Ascending aorta (tissue), 2 donors: ENCODE measurements at regions not wholly inside any gene's neighbourhood (a gene's known extent, or its start where the extent isn't known, plus 50 kb on each side); places are given as distances from the start of the nearest gene placed in this dataset.
"Not testable (repeated sequence)": the region's sequence is repeated elsewhere in the genome, so short reads cannot be mapped to it uniquely, and the experiment has no call there.

Source experiments
- DNase-seq, 2 donors: peaks; one replicate each; pipeline ENCODE4 v3.0.0-alpha.2; 2019; ENCODE audit warnings: low spot score in 2 of 2
- H3K27ac ChIP-seq, 2 donors: fragments of 200-600 bp; sonication (generic); one replicate each; pipeline ENCODE4 v1.5.1; 2016 to 2017; ENCODE audit warnings: mild to moderate bottlenecking in 1 of 2
- H3K27me3 ChIP-seq: fragments of 200-600 bp; sonication (generic); one replicate; pipeline ENCODE4 v1.5.1; 2017
- H3K36me3 ChIP-seq, 2 donors: fragments of 200-600 bp; sonication (generic); one replicate each; pipeline ENCODE4 v1.5.1; 2016
- H3K4me1 ChIP-seq, 2 donors: fragments of 200-600 bp; sonication (generic); one replicate each; pipeline ENCODE4 v1.5.1; 2016 to 2017; ENCODE audit warnings: mild to moderate bottlenecking in 1 of 2
- H3K4me3 ChIP-seq, 2 donors: fragments of 200-600 bp; sonication (generic); one replicate each; pipeline ENCODE4 v1.5.1; 2016 to 2017; ENCODE audit warnings: mild to moderate bottlenecking in 1 of 2
- H3K9me3 ChIP-seq, 2 donors: fragments of 200-600 bp; sonication (generic); one replicate each; pipeline ENCODE4 v1.5.1; 2016
- CTCF ChIP-seq, 3 experiments: fragments of 200-600 bp in 2 of 3; fragments of 450-650 bp in 1 of 3; sonication (generic) in 2 of 3; IDR thresholded peaks; one replicate each; pipeline ENCODE4 v1.5.1; 2016 to 2019; ENCODE audit warnings: antibody characterized with exemption in 3 of 3, mild to moderate bottlenecking in 1 of 3, moderate library complexity in 1 of 3
- intact Hi-C: fragments of 100-400 bp; cut with DNase I; formaldehyde crosslinking; loops from one replicate; pipeline ENCODE4 v1.15.1; 2023

GRCh38 chr7:81187753-81188152 lies 268.9 kb upstream of the SEMA3C start:
- DNase-seq, result no peak
- no peak for TF ChIP-seq CTCF (IDR thresholded peaks at IDR 0.05)
- Histone ChIP-seq H3K27me3 (no peaks in the 10 kb centered on the region), H3K36me3 (no peaks in the 10 kb centered on the region), H3K27ac (no peak overlapping the region), H3K4me3 (no peak overlapping the region), H3K4me1 (peaks cover 0 to 8% of the 10 kb centered on the region in 2 donors), H3K9me3 (no peaks in the 10 kb centered on the region)
- intact Hi-C loops, result no loop called here

- no peak for DNase-seq
- no peak overlapping the region for H3K4me3 ChIP-seq
- no peak for TF ChIP-seq CTCF (IDR thresholded peaks at IDR 0.05)
- H3K27ac ChIP-seq, result no peak overlapping the region
- no peaks in the 10 kb centered on the region for H3K9me3 ChIP-seq
- no peaks in the 10 kb centered on the region for H3K36me3 ChIP-seq
- peaks cover 0 to 8% of the 10 kb centered on the region in 2 donors for H3K4me1 ChIP-seq
- H3K27me3 ChIP-seq, result no peaks in the 10 kb centered on the region
- intact Hi-C loops, result no loop called here
Observed at GRCh38 chr7:81186691-81187090, 267.8 kb upstream of the SEMA3C start.

GRCh38 chr7:81185072-81185471 lies 266.2 kb upstream of the SEMA3C start:
- no peak for TF ChIP-seq CTCF (IDR thresholded peaks at IDR 0.05)
- Histone ChIP-seq H3K4me1 (no peaks in the 10 kb centered on the region), H3K4me3 (no peak overlapping the region), H3K27ac (no peak overlapping the region), H3K27me3 (no peaks in the 10 kb centered on the region), H3K36me3 (no peaks in the 10 kb centered on the region), H3K9me3 (no peaks in the 10 kb centered on the region)
- intact Hi-C loops, result no loop called here
- DNase-seq, result no peak

- TF ChIP-seq CTCF (IDR thresholded peaks at IDR 0.05), result no peak
- no peak overlapping the region for H3K4me3 ChIP-seq
- no peaks in the 10 kb centered on the region for H3K9me3 ChIP-seq
- H3K4me1 ChIP-seq, result no peaks in the 10 kb centered on the region
- DNase-seq, result no peak
- intact Hi-C loops, result no loop called here
- no peak overlapping the region for H3K27ac ChIP-seq
- H3K27me3 ChIP-seq, result no peaks in the 10 kb centered on the region
- H3K36me3 ChIP-seq, result no peaks in the 10 kb centered on the region
Observed at GRCh38 chr7:81183326-81183725, 264.5 kb upstream of the SEMA3C start.

- intact Hi-C loops, H3K36me3 ChIP-seq, H3K4me3 ChIP-seq, H3K27me3 ChIP-seq, H3K9me3 ChIP-seq, H3K4me1 ChIP-seq, H3K27ac ChIP-seq, DNase-seq: not testable (repeated sequence)
Observed at GRCh38 chr7:81182056-81182455, 263.2 kb upstream of the SEMA3C start.

GRCh38 chr7:81181066-81181465 lies 262.2 kb upstream of the SEMA3C start:
- Histone ChIP-seq H3K27me3 (no peaks in the 10 kb centered on the region), H3K4me1 (no peaks in the 10 kb centered on the region), H3K9me3 (no peaks in the 10 kb centered on the region), H3K4me3 (no peak overlapping the region), H3K36me3 (no peaks in the 10 kb centered on the region), H3K27ac (no peak overlapping the region)
- intact Hi-C loops, result no loop called here
- no peak for TF ChIP-seq CTCF (IDR thresholded peaks at IDR 0.05)
- no peak for DNase-seq
